ENCODE measurements at regions not wholly inside any gene's neighbourhood (a gene's known extent, or its start where the extent isn't known, plus 50 kb on each side); places are given as distances from the start of the nearest gene placed in this dataset.
A peak's percentile ranks its signal among the peaks of the same experiment; 100 is the strongest.

DNA sequence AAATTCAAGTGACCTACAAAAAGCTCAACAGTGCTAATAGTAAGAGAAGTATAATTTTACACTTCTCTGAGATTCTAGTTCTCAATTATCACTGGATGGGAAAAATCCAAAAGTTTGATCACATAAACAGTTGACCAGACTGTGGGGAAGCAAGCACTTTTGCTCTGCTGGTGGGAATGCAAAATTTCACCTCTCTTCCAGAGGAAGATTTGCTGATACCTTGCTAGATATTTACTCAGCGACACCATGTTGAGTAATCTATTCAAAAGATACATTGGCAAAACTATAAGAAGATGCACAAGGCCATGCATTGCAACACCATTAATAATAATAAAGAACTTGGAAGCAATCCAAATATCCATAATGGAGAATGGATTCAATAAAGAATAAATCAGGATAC lies 204.4 kb downstream of the MREG start:
- H3K36me3 ChIP-seq (ENCODE audit: insufficient read depth, low read length): no peaks in the 10 kb centered on the region
- no peaks in the 10 kb centered on the region for H3K9me3 ChIP-seq (ENCODE audit: low read depth, low read length)
- H3K9ac ChIP-seq (ENCODE audit: insufficient read length): no peak overlapping the region
- H3K27ac ChIP-seq: no peak overlapping the region
- no peak overlapping the region for H3K4me3 ChIP-seq
- DNase-seq (ENCODE audit: low read depth, low spot score): no peak
- TF ChIP-seq EZH2 (IDR thresholded peaks at IDR 0.05) (no peak), FOXP2 (optimal IDR thresholded peaks at IDR 0.05; ENCODE audit: control extremely low read depth, extremely low read length, insufficient read depth) (no peak), POLR2AphosphoS5 (IDR thresholded peaks at IDR 0.05; ENCODE audit: borderline replicate concordance, low read depth, low read length) (no peak)

DNA sequence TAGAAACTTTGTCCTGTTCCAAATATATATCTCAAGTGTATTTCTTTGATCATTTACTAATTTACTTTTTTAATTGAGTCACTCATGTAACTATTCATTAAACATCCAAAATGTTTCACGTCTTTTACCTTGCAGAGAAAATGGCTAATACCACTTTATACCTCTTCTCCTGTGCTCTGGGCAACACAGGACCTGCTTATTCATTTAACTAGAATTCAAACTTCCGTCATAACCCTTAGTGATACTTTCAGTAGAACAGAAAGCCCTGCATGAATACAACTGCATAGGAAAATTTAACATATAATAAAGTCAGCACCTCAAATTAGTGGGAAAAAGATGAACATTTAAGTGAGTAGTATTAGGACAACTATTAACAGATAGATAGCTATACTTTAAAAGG lies 205.2 kb downstream of the MREG start:
- DNase-seq (ENCODE audit: low read depth, low spot score): no peak
- no peaks in the 10 kb centered on the region for H3K9me3 ChIP-seq (ENCODE audit: low read depth, low read length)
- H3K27ac ChIP-seq: no peak overlapping the region
- no peak overlapping the region for H3K9ac ChIP-seq (ENCODE audit: insufficient read length)
- H3K36me3 ChIP-seq (ENCODE audit: insufficient read depth, low read length): no peaks in the 10 kb centered on the region
- H3K4me3 ChIP-seq: no peak overlapping the region
- TF ChIP-seq EZH2 (IDR thresholded peaks at IDR 0.05): no peak
- no peak for TF ChIP-seq FOXP2 (optimal IDR thresholded peaks at IDR 0.05; ENCODE audit: control extremely low read depth, extremely low read length, insufficient read depth)
- no peak for TF ChIP-seq POLR2AphosphoS5 (IDR thresholded peaks at IDR 0.05; ENCODE audit: borderline replicate concordance, low read depth, low read length)

DNA sequence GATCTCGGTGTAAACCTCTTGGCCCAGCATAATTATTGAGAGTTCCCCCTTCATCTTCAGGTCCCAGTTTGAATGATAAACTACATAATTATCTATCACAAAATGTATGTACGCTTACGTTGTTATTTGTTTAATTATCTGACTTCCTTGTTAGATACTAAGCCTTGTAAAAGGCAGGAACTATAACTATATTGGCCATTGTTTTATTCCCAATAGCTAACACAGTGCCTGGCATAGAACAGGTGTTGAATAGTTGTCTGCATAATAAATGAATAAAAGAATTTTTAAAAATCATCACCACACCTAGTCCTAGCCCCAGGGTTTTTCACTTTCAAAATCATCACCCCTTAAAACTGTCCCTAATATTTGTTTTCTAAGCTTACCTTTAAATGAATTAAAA lies 207.9 kb downstream of the MREG start:
- H3K9ac ChIP-seq (ENCODE audit: insufficient read length): no peak overlapping the region
- H3K4me3 ChIP-seq: no peak overlapping the region

DNA sequence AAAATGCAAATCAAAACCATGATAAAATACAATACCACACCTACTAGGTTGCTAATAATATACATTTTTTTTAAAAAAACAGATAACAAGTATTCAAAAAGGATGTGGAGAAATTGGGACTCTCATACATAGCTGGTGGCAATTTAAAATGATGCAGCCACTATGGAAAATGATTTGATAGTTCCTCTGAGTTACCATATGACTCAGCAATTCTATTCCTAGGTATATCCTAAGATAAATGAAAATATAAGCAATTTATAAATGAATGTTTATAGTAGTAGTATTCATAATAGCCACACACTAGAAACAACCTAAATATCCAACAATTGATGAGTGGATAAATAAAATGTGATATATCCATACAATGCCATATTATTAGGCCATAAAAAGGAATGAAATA lies 210.2 kb downstream of the MREG start:
- no peak overlapping the region for H3K4me3 ChIP-seq
- no peaks in the 10 kb centered on the region for H3K36me3 ChIP-seq (ENCODE audit: insufficient read depth, low read length)
- H3K27ac ChIP-seq: no peak overlapping the region
- no peak overlapping the region for H3K9ac ChIP-seq (ENCODE audit: insufficient read length)
- TF ChIP-seq POLR2AphosphoS5 (IDR thresholded peaks at IDR 0.05; ENCODE audit: borderline replicate concordance, low read depth, low read length): no peak
- TF ChIP-seq FOXP2 (optimal IDR thresholded peaks at IDR 0.05; ENCODE audit: control extremely low read depth, extremely low read length, insufficient read depth): no peak
- TF ChIP-seq EZH2 (IDR thresholded peaks at IDR 0.05): no peak
- no peak for DNase-seq (ENCODE audit: low read depth, low spot score)
- peaks cover 3% of the 10 kb centered on the region; the same call in 1 of the 2 replicates for H3K9me3 ChIP-seq (ENCODE audit: low read depth, low read length)

More for the DNA sequence above, 207.9 kb downstream of the MREG start:
- H3K27ac ChIP-seq: no peak overlapping the region
- H3K36me3 ChIP-seq (ENCODE audit: insufficient read depth, low read length): no peaks in the 10 kb centered on the region
- TF ChIP-seq EZH2 (IDR thresholded peaks at IDR 0.05) (no peak), POLR2AphosphoS5 (IDR thresholded peaks at IDR 0.05; ENCODE audit: borderline replicate concordance, low read depth, low read length) (no peak), FOXP2 (optimal IDR thresholded peaks at IDR 0.05; ENCODE audit: control extremely low read depth, extremely low read length, insufficient read depth) (no peak)
- peaks cover 3% of the 10 kb centered on the region; the same call in 1 of the 2 replicates for H3K9me3 ChIP-seq (ENCODE audit: low read depth, low read length)
- DNase-seq (ENCODE audit: low read depth, low spot score): no peak

DNA sequence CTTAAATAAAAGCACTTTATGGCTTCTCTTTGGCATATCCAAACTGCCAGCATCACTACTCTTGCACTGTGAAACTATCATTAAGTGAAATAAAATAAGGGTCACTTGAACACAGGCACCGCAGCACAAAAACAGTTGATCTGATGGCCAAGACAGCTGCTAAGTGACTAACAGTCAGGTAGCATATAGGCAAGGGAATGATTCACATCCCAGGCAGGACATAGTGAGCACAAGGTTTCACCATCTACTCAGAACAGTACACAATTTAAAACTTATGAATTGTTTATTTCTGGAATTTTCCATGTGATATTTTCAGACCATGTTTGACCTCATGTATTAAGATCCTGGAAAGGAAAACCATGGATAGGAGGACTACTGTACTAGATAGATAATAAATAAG lies 214.2 kb downstream of the MREG start:
- Histone ChIP-seq H3K9me3 (ENCODE audit: low read depth, low read length) (peaks cover 3% of the 10 kb centered on the region; the same call in 1 of the 2 replicates), H3K9ac (ENCODE audit: insufficient read length) (no peak overlapping the region), H3K36me3 (ENCODE audit: insufficient read depth, low read length) (0 out of 2 replicates have a peak, but pooled peaks cover under 1% of the 10 kb centered on the region), H3K4me3 (no peak overlapping the region), H3K27ac (no peak overlapping the region)
- no peak for DNase-seq (ENCODE audit: low read depth, low spot score)
- TF ChIP-seq POLR2AphosphoS5 (IDR thresholded peaks at IDR 0.05; ENCODE audit: borderline replicate concordance, low read depth, low read length) (no peak), FOXP2 (optimal IDR thresholded peaks at IDR 0.05; ENCODE audit: control extremely low read depth, extremely low read length, insufficient read depth) (no peak), EZH2 (IDR thresholded peaks at IDR 0.05) (no peak)

DNA sequence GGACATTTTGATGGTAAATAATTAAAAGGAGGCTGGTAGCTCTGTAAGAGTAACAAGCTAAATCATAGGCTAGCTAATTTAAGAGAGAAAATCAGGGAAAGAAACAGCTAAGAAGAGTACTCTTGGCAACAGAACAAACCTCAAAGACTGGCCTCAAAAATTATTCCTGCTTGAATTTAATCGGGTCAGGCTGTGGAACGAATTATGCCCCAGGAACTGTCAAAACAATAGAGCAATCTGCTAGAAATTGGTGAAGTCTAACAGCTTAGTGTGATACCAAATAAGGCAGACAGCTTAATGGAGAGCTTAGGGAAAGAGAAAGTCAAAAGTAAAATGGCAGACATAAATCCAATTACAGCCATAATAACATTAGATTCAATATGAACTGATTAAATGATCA lies 215.7 kb downstream of the MREG start:
- TF ChIP-seq POLR2AphosphoS5 (IDR thresholded peaks at IDR 0.05; ENCODE audit: borderline replicate concordance, low read depth, low read length) (no peak), EZH2 (IDR thresholded peaks at IDR 0.05) (no peak), FOXP2 (optimal IDR thresholded peaks at IDR 0.05; ENCODE audit: control extremely low read depth, extremely low read length, insufficient read depth) (no peak)
- 0 out of 2 replicates have a peak, but pooled peaks cover 3% of the 10 kb centered on the region for H3K36me3 ChIP-seq (ENCODE audit: insufficient read depth, low read length)
- H3K27ac ChIP-seq: peak overlapping the region; percentile 82
- no peak overlapping the region for H3K9ac ChIP-seq (ENCODE audit: insufficient read length)
- H3K4me3 ChIP-seq: no peak overlapping the region
- DNase-seq (ENCODE audit: low read depth, low spot score): no peak
- H3K9me3 ChIP-seq (ENCODE audit: low read depth, low read length): peaks cover 3% of the 10 kb centered on the region; the same call in 1 of the 2 replicates

DNA sequence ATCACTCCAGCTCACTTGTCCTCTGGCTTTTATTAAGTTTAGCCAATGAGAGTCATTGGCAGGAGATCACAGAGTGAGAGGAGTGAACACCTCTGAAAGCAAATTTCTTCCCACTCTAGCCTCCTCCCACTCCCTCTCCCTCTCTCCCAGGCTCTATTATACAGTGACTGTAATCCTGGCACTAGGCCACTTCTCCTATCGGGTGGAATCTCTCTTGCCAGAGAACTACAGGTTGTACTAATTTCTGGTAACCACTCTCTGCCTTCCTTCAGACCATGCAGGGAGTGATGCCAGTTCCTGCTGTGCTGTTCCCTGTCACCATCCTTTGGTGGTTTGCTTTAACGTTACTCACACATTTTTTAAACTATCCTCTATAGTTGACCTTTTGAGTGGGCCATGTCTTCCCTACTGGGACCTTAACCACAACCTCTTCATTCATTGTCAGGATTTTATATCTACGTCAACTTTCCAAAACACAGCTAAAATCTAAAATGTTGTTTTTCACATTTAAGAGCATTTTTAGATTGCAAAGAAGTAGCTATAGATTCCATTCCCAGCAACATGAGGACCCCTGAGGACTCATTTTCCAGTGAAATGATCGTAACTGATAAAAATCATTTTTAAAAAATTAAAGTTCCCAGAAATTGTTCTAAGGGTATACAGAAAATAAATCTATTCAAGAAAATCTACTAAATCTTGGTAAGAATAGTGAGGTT lies 217.1 kb downstream of the MREG start:
- Histone ChIP-seq H3K9me3 (ENCODE audit: low read depth, low read length) (no peaks in the 10 kb centered on the region), H3K27ac (peak overlapping the region; percentile 89), H3K4me3 (0 out of 2 replicates have a peak overlapping the region, but pooled peaks have one; percentile 11), H3K36me3 (ENCODE audit: insufficient read depth, low read length) (0 out of 2 replicates have a peak, but pooled peaks cover 3% of the 10 kb centered on the region), H3K9ac (ENCODE audit: insufficient read length) (no peak overlapping the region)
- TF ChIP-seq FOXP2 (optimal IDR thresholded peaks at IDR 0.05; ENCODE audit: control extremely low read depth, extremely low read length, insufficient read depth): no peak
- no peak for DNase-seq (ENCODE audit: low read depth, low spot score)

DNA sequence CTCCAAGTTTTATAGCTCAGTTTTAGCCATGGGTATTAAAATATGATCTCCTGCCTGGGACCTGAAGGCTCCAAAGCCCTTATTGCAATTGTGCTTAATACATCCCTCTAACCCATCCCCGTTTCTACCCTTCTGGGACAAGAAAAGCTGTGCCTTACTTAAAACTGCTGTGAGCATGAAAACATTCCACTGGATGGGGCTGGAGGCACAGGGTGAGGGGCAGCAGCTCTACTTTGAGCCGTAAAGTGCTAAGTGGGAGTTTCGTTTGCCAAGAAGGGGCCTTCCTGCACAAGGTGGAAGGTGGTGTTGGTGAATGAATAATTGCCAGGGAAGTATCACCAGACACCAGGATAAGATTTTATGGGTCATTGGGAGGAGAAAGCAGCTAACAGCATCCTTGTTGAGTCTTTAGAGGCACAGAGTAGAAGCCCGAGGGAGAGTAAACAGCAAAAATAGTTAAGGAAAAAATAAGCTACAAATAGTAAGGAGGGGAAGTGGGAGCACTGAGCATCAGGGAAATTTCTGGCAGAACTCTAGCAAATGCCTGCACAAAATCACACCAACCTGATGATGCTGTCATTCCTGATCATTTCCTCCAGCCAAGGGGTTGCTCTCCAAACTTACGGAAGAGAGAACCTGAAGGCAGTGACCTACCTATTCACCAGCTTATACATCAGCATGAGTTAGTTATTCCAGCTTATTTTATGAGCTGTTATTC lies 218.4 kb downstream of the MREG start:
- H3K4me3 ChIP-seq: no peak overlapping the region
- peak overlapping the region; percentile 65 for H3K27ac ChIP-seq
- no peaks in the 10 kb centered on the region for H3K9me3 ChIP-seq (ENCODE audit: low read depth, low read length)
- TF ChIP-seq POLR2AphosphoS5 (IDR thresholded peaks at IDR 0.05; ENCODE audit: borderline replicate concordance, low read depth, low read length) (no peak), EZH2 (IDR thresholded peaks at IDR 0.05) (no peak), FOXP2 (optimal IDR thresholded peaks at IDR 0.05; ENCODE audit: control extremely low read depth, extremely low read length, insufficient read depth) (no peak)
- no peak overlapping the region for H3K9ac ChIP-seq (ENCODE audit: insufficient read length)
- 0 out of 2 replicates have a peak, but pooled peaks cover 3% of the 10 kb centered on the region for H3K36me3 ChIP-seq (ENCODE audit: insufficient read depth, low read length)
- no peak for DNase-seq (ENCODE audit: low read depth, low spot score)
